Esophagus muscularis mucosa (tissue), 4 donors: ENCODE measurements at regions not wholly inside any gene's neighbourhood (a gene's known extent, or its start where the extent isn't known, plus 50 kb on each side); places are given as distances from the start of the nearest gene placed in this dataset.

Experiments used
- DNase-seq: peaks from one replicate; pipeline ENCODE4 v3.0.0-alpha.2; 2017; ENCODE audit errors: extremely low spot score
- H3K27ac ChIP-seq, 4 donors: fragments of 200-600 bp; sonication (generic); replicated peaks in 1 of 4; 1 replicate in 3 of 4; 2 replicates in 1 of 4; pipeline ENCODE4 v1.5.1; 2016 to 2019; ENCODE audit warnings: mild to moderate bottlenecking in 1 of 4
- H3K27me3 ChIP-seq, 4 donors: fragments of 200-600 bp; sonication (generic); one replicate each; pipeline versions ENCODE4 v1.5.1 to v1.6.0; 2016 to 2019
- H3K36me3 ChIP-seq, 4 donors: fragments of 200-600 bp; sonication (generic); one replicate each; pipeline ENCODE4 v1.5.1; 2016 to 2019
- H3K4me1 ChIP-seq, 4 donors: fragments of 200-600 bp; sonication (generic); one replicate each; pipeline ENCODE4 v1.5.1; 2016 to 2019
- H3K4me3 ChIP-seq, 4 donors: fragments of 200-600 bp; sonication (generic); 1 replicate in 2 of 4; 2 replicates in 2 of 4; pipeline ENCODE4 v1.5.1; 2016 to 2019; ENCODE audit warnings: mild to moderate bottlenecking in 4 of 4, moderate library complexity in 1 of 4
- H3K9me3 ChIP-seq, 4 donors: fragments of 200-600 bp; sonication (generic); 1 replicate in 3 of 4; 2 replicates in 1 of 4; pipeline ENCODE4 v1.5.1; 2016 to 2019
- CTCF ChIP-seq, 3 experiments: fragments of 200-600 bp in 2 of 3; fragments of 450-650 bp in 1 of 3; sonication (generic) in 2 of 3; IDR thresholded peaks; one replicate each; pipeline ENCODE4 v1.5.1; 2017 to 2019; ENCODE audit warnings: antibody characterized with exemption in 3 of 3, mild to moderate bottlenecking in 2 of 3, moderate library complexity in 1 of 3
- EP300 ChIP-seq: sonication (generic); formaldehyde crosslinking; IDR thresholded peaks from one replicate; pipeline ENCODE4 v1.6.1; 2017; ENCODE audit warnings: antibody characterized with exemption
- POLR2A ChIP-seq: fragments of 450-650 bp; IDR thresholded peaks from one replicate; pipeline ENCODE4 v1.6.1; 2017; ENCODE audit warnings: antibody characterized with exemption, moderate library complexity, mild to moderate bottlenecking, low read depth
- POLR2AphosphoS5 ChIP-seq, 2 donors: sonication (generic); formaldehyde crosslinking; IDR thresholded peaks; one replicate each; pipeline ENCODE4 v1.6.1; 2017; ENCODE audit warnings: antibody characterized with exemption in 2 of 2
- WGBS: methylation state at CpG from one replicate; pipeline ENCODE4 v1.1.5; 2018; 5-methylcytosine and 5-hydroxymethylcytosine counted together
- intact Hi-C: fragments of 100-400 bp; cut with DNase I; formaldehyde crosslinking; loops from one replicate; pipeline ENCODE4 v1.15.1; 2023

- no peaks in the 10 kb centered on the region for H3K4me1 ChIP-seq
- TF ChIP-seq POLR2A = no peak
- TF ChIP-seq POLR2AphosphoS5 (IDR thresholded peaks at IDR 0.05) = no peak
- no peak for TF ChIP-seq CTCF (IDR thresholded peaks at IDR 0.05)
- TF ChIP-seq EP300 = no peak
- no peak for DNase-seq
- 100% methylated on average over 1 of the region's 1 CpG for WGBS
- H3K9me3 ChIP-seq = no peaks in the 10 kb centered on the region
- H3K27ac ChIP-seq = no peak overlapping the region
- peaks cover 0 to 15% (median 0%) of the 10 kb centered on the region in 4 donors for H3K27me3 ChIP-seq
- no peak overlapping the region for H3K4me3 ChIP-seq
- intact Hi-C loops = no loop called here
- no peaks in the 10 kb centered on the region for H3K36me3 ChIP-seq
These were observed 124.1 kb downstream of the FOXA2 start for GRCh38 chr20:22460231-22460630.

DNA sequence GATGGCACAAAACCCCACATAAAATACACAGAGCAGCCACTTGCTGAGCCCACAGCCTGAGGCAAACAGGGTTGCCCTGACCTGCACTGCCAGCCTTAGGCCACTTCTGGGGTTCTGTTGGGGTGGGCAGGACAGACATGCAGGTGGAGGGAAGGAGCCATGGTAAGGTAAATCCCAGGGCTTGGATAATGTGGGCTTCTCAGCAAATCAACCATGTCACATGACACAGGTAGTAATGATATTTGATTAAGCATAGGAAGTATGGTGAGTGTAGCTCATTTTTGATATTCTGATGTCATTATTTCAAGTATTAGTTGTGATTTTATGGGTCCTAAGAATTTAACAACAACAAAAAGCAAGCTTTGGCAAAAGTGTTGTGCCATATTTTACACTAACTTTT is 124.6 kb downstream of the FOXA2 start:
- Histone ChIP-seq H3K27ac (no peak overlapping the region), H3K27me3 (peaks cover 0 to 13% (median 0%) of the 10 kb centered on the region in 4 donors), H3K4me1 (no peaks in the 10 kb centered on the region), H3K4me3 (no peak overlapping the region), H3K9me3 (no peaks in the 10 kb centered on the region), H3K36me3 (no peaks in the 10 kb centered on the region)
- intact Hi-C loops = no loop called here
- TF ChIP-seq CTCF (IDR thresholded peaks at IDR 0.05) (no peak), POLR2A (no peak), EP300 (no peak), POLR2AphosphoS5 (IDR thresholded peaks at IDR 0.05) (no peak)
- no peak for DNase-seq

DNA sequence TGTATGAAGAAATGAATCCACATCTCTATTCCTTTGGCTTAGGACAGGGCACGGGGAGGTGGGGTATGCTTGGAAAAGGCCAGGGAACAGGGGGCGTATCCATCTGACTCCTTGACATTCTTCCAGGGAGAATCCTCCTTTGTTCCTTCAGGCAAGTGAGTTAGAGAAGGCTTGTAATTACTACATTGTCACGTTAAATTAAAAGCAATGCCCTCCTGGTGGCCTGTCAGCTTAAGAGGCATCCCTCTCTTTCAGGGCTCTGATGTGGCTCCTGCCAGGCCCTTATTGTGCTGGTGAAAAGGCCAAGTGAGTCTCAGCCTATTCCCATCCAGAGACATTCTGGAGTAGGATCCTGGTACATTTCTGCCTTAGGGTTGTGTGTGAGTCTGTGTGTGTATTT is 128.3 kb downstream of the FOXA2 start:
- intact Hi-C loops = no loop called here
- H3K27me3 ChIP-seq = peaks cover 0 to 16% (median 0%) of the 10 kb centered on the region in 4 donors
- TF ChIP-seq EP300 = no peak
- no peak for TF ChIP-seq CTCF (IDR thresholded peaks at IDR 0.05)
- no peak for TF ChIP-seq POLR2AphosphoS5 (IDR thresholded peaks at IDR 0.05)
- no peak for TF ChIP-seq POLR2A
- no peaks in the 10 kb centered on the region for H3K36me3 ChIP-seq
- no peak overlapping the region for H3K27ac ChIP-seq
- H3K4me1 ChIP-seq = no peaks in the 10 kb centered on the region
- H3K9me3 ChIP-seq = no peaks in the 10 kb centered on the region
- no peak for DNase-seq
- H3K4me3 ChIP-seq = no peak overlapping the region
- 52% methylated on average over 3 of the region's 3 CpGs for WGBS

DNA sequence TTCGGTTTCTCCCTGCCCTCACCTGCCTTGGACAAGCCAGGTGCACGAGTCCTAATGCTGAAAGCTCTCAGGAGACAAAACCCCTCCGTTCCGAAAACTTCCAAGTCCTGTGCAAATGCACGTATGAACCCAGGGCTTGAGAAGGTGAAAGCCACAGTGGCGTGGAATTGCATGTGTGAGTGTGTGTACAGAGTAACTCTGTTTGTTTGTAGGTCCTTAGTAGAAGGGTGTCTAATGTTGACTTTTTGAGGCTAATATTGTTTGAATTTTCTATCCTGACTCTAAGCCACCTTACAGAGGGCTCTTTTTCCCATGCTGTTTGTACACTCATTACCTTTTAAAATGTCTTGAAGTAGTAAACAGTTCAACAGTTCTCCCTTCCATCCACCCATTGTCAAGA is 129.1 kb downstream of the FOXA2 start:
- no peaks in the 10 kb centered on the region for H3K36me3 ChIP-seq
- no peak overlapping the region for H3K27ac ChIP-seq
- H3K9me3 ChIP-seq = no peaks in the 10 kb centered on the region
- TF ChIP-seq EP300 = no peak
- no peak for TF ChIP-seq POLR2AphosphoS5 (IDR thresholded peaks at IDR 0.05)
- TF ChIP-seq POLR2A = no peak
- TF ChIP-seq CTCF (IDR thresholded peaks at IDR 0.05) = no peak
- no peaks in the 10 kb centered on the region for H3K4me1 ChIP-seq
- H3K4me3 ChIP-seq = no peak overlapping the region
- intact Hi-C loops = no loop called here
- WGBS = 83% methylated on average over 6 of the region's 6 CpGs
- no peak for DNase-seq
- peaks cover 0 to 16% (median 0%) of the 10 kb centered on the region in 4 donors for H3K27me3 ChIP-seq

DNA sequence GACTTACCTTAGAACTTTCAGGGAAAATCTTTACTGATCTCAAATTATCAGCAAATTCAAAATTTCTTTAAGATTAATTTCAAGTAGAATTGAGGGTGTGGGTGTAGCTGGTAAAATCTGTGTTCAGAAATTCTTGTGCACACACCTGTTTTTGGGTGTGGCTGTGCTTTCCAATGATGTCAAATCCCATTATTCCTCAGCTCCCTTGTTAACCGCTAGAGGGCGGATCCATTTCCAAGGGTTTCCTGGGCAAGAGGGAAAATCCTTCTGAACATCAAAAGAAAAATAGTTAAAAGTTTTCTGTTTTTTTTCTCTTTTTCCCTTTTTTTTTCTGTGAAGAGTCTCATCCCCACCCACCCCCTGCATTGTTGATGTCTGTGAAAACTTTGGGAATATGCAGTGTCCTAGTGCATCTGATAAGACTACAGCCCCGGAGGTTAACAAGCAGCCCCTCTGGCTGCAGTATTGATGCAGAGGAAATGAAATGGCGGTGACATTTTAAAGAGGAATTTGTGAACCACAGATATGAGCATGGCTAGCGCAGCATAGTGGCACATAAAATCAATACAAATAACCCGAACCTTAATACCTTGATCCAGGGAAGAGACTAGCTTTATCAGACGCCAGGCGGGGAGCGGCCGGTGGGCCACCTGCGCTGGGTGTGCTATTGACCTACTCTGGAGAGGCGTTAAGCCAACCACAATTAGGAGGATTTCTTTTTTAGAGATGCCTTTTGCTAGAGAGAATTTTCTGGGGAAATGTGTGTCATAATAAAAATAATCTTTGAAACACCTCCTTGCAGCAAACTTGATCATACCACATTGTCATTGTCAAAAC is 130.9 kb downstream of the FOXA2 start:
- no peak for DNase-seq
- WGBS = 75% methylated on average over 12 of the region's 12 CpGs
- Histone ChIP-seq H3K27me3 (peaks cover 0 to 16% (median 0%) of the 10 kb centered on the region in 4 donors), H3K4me3 (no peak overlapping the region), H3K27ac (no peak overlapping the region), H3K36me3 (no peaks in the 10 kb centered on the region), H3K4me1 (peaks cover 0 to 11% (median 8%) of the 10 kb centered on the region in 4 donors), H3K9me3 (no peaks in the 10 kb centered on the region)
- no peak for TF ChIP-seq EP300
- peak; percentile 11 to 49 (median 38) for TF ChIP-seq CTCF (IDR thresholded peaks at IDR 0.05)
- intact Hi-C loops = no loop called here
